Prostate gland (tissue), 2 donors: ENCODE measurements at regions not wholly inside any gene's neighbourhood (a gene's known extent, or its start where the extent isn't known, plus 50 kb on each side); places are given as distances from the start of the nearest gene placed in this dataset.

Experiments
- CTCF ChIP-seq, 4 experiments: fragments of 200-600 bp in 2 of 4; fragments of 450-650 bp in 2 of 4; sonication (generic) in 2 of 4; IDR thresholded peaks; 1 replicate in 3 of 4; 2 replicates in 1 of 4; pipeline ENCODE4 v1.5.1; 2016 to 2019; ENCODE audit warnings: antibody characterized with exemption in 4 of 4, mild to moderate bottlenecking in 2 of 4, moderate library complexity in 2 of 4
- POLR2A ChIP-seq: fragments of 450-650 bp; IDR thresholded peaks from one replicate; pipeline ENCODE4 v1.6.1; 2016; ENCODE audit warnings: antibody characterized with exemption, mild to moderate bottlenecking

- TF ChIP-seq CTCF (IDR thresholded peaks at IDR 0.05), result no peak
- TF ChIP-seq POLR2A, result no peak
These were observed 235.0 kb upstream of the KBTBD8 start for GRCh38 chr3:66762916-66763693.
